ENCODE measurements at regions not wholly inside any gene's neighbourhood (a gene's known extent, or its start where the extent isn't known, plus 50 kb on each side); places are given as distances from the start of the nearest gene placed in this dataset.

GRCh38 chr5:53362521-53362941 lies 117.9 kb upstream of the FST start:
- H3K4me3 ChIP-seq (ENCODE audit: low read depth, low read length) = no peak overlapping the region
- DNase-seq (ENCODE audit: low read depth) = no peak
- TF ChIP-seq, protein P1, sequence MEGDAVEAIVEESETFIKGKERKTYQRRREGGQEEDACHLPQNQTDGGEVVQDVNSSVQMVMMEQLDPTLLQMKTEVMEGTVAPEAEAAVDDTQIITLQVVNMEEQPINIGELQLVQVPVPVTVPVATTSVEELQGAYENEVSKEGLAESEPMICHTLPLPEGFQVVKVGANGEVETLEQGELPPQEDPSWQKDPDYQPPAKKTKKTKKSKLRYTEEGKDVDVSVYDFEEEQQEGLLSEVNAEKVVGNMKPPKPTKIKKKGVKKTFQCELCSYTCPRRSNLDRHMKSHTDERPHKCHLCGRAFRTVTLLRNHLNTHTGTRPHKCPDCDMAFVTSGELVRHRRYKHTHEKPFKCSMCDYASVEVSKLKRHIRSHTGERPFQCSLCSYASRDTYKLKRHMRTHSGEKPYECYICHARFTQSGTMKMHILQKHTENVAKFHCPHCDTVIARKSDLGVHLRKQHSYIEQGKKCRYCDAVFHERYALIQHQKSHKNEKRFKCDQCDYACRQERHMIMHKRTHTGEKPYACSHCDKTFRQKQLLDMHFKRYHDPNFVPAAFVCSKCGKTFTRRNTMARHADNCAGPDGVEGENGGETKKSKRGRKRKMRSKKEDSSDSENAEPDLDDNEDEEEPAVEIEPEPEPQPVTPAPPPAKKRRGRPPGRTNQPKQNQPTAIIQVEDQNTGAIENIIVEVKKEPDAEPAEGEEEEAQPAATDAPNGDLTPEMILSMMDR (conservative IDR thresholded peaks at IDR 0.05; ENCODE audit: low read depth, low read length) = no peak

DNA sequence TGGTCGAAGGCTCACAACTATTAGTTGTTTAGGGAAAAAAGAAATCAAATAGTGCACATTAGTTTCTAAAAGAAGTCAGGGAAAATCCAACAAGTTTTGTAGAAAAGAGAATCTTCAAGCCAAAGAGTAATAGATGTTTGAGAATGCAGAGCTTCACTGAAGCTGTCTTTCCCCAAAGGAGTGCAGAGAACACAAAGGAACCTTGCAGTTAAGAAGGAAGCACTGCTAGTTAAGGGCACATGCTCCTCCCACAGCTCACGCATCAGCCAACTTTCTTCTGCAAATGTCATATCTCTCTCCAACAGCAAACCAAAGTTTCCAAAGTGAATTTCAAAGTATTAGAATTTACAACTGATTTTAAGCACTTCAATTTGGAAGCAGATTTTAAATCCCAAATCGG lies 116.4 kb upstream of the FST start:
- no peak overlapping the region for H3K4me3 ChIP-seq (ENCODE audit: low read depth, low read length)
- TF ChIP-seq, protein P1 (conservative IDR thresholded peaks at IDR 0.05; ENCODE audit: low read depth, low read length) = no peak
- DNase-seq (ENCODE audit: low read depth) = no peak

DNA sequence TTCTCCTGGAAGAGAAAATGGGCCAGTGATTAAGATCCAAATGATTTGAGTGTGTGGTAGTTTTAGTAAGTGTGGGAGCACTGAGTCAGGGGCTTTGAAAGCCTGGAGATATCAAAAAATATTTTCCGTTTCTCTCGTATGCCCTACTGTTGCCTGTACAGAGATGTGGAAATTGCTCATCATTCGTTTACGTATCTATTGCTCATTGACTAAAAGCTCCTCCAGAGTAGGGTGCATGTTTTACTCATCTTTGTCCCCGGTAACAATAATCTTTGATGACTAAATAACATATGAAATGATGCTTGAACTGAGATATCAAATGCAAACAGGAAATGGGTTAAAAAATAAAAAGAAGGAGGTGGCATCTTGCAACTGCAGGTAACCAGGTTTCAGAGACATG lies 114.2 kb upstream of the FST start:
- H3K4me3 ChIP-seq (ENCODE audit: low read depth, low read length) = no peak overlapping the region
- TF ChIP-seq, protein P1 (conservative IDR thresholded peaks at IDR 0.05; ENCODE audit: low read depth, low read length) = no peak
- no peak for DNase-seq (ENCODE audit: low read depth)

- TF ChIP-seq, protein P1 (conservative IDR thresholded peaks at IDR 0.05; ENCODE audit: low read depth, low read length) = no peak
Measured at GRCh38 chr5:53367727-53368126, 112.7 kb upstream of the FST start.

GRCh38 chr5:53368516-53368915 lies 111.9 kb upstream of the FST start:
- H3K4me3 ChIP-seq (ENCODE audit: low read depth, low read length) = no peak overlapping the region
- DNase-seq (ENCODE audit: low read depth) = no peak
- TF ChIP-seq, protein P1 (conservative IDR thresholded peaks at IDR 0.05; ENCODE audit: low read depth, low read length) = no peak

More at GRCh38 chr5:53367727-53368126, 112.7 kb upstream of the FST start:
- DNase-seq (ENCODE audit: low read depth) = no peak
- H3K4me3 ChIP-seq (ENCODE audit: low read depth, low read length) = no peak overlapping the region

- no peak for DNase-seq (ENCODE audit: low read depth)
- H3K4me3 ChIP-seq (ENCODE audit: low read depth, low read length) = no peak overlapping the region
- TF ChIP-seq, protein P1 (conservative IDR thresholded peaks at IDR 0.05; ENCODE audit: low read depth, low read length) = no peak
Measured at GRCh38 chr5:53368966-53369605, 111.3 kb upstream of the FST start.

DNA sequence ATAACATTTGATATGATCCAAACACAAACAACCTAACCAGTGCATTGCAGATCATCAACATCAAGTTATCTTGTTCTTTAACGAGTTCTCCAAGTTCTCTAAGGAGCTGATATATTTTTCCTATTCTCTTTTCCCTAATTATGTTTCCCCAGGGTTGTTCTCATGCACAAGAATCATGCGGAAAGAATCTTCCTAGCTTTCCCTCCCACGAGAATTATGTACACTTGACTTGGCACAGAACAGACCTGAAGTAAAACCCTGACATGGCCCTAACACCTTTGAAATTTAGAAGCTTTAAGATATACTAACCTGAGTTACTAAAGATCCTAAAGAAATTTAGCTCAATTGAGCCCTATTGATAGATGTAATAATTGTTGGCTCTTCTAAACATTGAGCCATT lies 110.7 kb upstream of the FST start:
- no peak for DNase-seq (ENCODE audit: low read depth)
- no peak overlapping the region for H3K4me3 ChIP-seq (ENCODE audit: low read depth, low read length)
- TF ChIP-seq, protein P1 (conservative IDR thresholded peaks at IDR 0.05; ENCODE audit: low read depth, low read length) = no peak

Data from epithelial cell of proximal tubule (primary cell).